ENCODE measurements at regions not wholly inside any gene's neighbourhood (a gene's known extent, or its start where the extent isn't known, plus 50 kb on each side); places are given as distances from the start of the nearest gene placed in this dataset.
A peak's percentile ranks its signal among the peaks of the same experiment; 100 is the strongest.

GRCh38 chrX:440636-441035 lies 53.9 kb upstream of the PPP2R3B start:
- Histone ChIP-seq H2BK120ac (replicated peaks; ENCODE audit: low read depth, low read length) (no peak overlapping the region), H3K18ac (ENCODE audit: extremely low read depth, low read length) (no peak overlapping the region), H3K14ac (ENCODE audit: insufficient read length) (no peak overlapping the region), H3K4me2 (ENCODE audit: insufficient read depth in 1 of 2, low read depth in 2 of 2, low read length in 2 of 2) (no peak overlapping the region), H3K27me3 (replicated peaks in 1 of 4; ENCODE audit: control insufficient read depth in 3 of 4, extremely low read depth in 1 of 4, insufficient read depth in 3 of 4, low read length in 3 of 4) (peaks cover 0 to 11% (median 3%) of the 10 kb centered on the region in 4 experiments; a peak in 3 of 7 replicates), H4K8ac (ENCODE audit: extremely low read depth, insufficient read depth, low read length) (no peak overlapping the region), H3K23ac (ENCODE audit: insufficient read length) (no peak overlapping the region), H2BK20ac (ENCODE audit: low read length) (peak overlapping the region; percentile 66; the same call in 1 of the 2 replicates), H3K23me2 (ENCODE audit: low read depth, low read length) (peaks cover 3% of the 10 kb centered on the region; the same call in 1 of the 2 replicates), H2AFZ (ENCODE audit: low read length) (no peak overlapping the region), H3K79me2 (ENCODE audit: control insufficient read depth in 1 of 2, insufficient read depth in 2 of 2, low read length in 2 of 2) (no peaks in the 10 kb centered on the region), H2BK5ac (ENCODE audit: low read depth, low read length) (no peak overlapping the region; the same call in 1 of the 2 replicates), H2AK5ac (ENCODE audit: low read depth, low read length) (no peak overlapping the region), H3K79me1 (ENCODE audit: low read depth, low read length) (no peaks in the 10 kb centered on the region), H3K4me1 (replicated peaks in 1 of 4; ENCODE audit: control insufficient read depth in 3 of 4, insufficient read depth in 4 of 4, low read length in 3 of 4) (peaks cover 0 to 8% (median 2%) of the 10 kb centered on the region in 4 experiments; a peak in 6 of 7 replicates), H3K4ac (replicated peaks; ENCODE audit: insufficient read length, low read depth, low read length) (peak overlapping the region; percentile 3), H3K36me3 (ENCODE audit: control insufficient read depth in 2 of 4, insufficient read depth in 4 of 4, low read length in 3 of 4) (no peaks in the 10 kb centered on the region; a peak in 1 of 8 replicates), H3K56ac (replicated peaks; ENCODE audit: insufficient read length, low read depth, low read length) (no peak overlapping the region), H3K9me3 (ENCODE audit: insufficient read depth in 2 of 2, low read depth in 1 of 2, low read length in 1 of 2) (no peaks in the 10 kb centered on the region; a peak in 1 of 4 replicates), H4K20me1 (replicated peaks in 1 of 2; ENCODE audit: control insufficient read depth in 1 of 2, insufficient read depth in 2 of 2, low read length in 2 of 2) (peaks cover 0 to 6% of the 10 kb centered on the region in 2 experiments), H3K27ac (ENCODE audit: low read depth, low read length) (no peak overlapping the region), H4K5ac (ENCODE audit: insufficient read length, low read depth, low read length) (no peak overlapping the region), H2BK12ac (ENCODE audit: low read depth, low read length) (peak overlapping the region; percentile 60; the same call in 1 of the 2 replicates), H2BK15ac (ENCODE audit: low read length) (peak overlapping the region; percentile 98; the same call in 1 of the 2 replicates), H4K91ac (replicated peaks; ENCODE audit: insufficient read length, low read length) (no peak overlapping the region), H3K4me3 (ENCODE audit: extremely low read depth in 1 of 4, insufficient read depth in 2 of 4, low read depth in 3 of 4, low read length in 4 of 4) (no peak overlapping the region), H3K9ac (replicated peaks in 1 of 4; ENCODE audit: extremely low read depth in 1 of 4, low read depth in 3 of 4, low read length in 3 of 4) (no peak overlapping the region)
- DNase-seq (ENCODE audit: low read depth in 1 of 2, low spot score in 2 of 2) (no peak), FAIRE-seq (no peak)
- ChIA-PET CTCF (ENCODE audit: partially characterized antibody) (no interaction called here), POLR2A (ENCODE audit: partially characterized antibody) (no interaction called here)
- TF ChIP-seq ATF3 (IDR thresholded peaks at IDR 0.05; ENCODE audit: insufficient read depth, low read depth, low read length) (no peak), SRF (IDR thresholded peaks at IDR 0.05; ENCODE audit: low read depth, low read length) (no peak), CTCF (IDR thresholded peaks at IDR 0.05; ENCODE audit: control extremely low read depth in 1 of 3, insufficient read depth in 1 of 3, low read depth in 1 of 3, low read length in 3 of 3) (no peak), POLR2A (IDR thresholded peaks at IDR 0.05; ENCODE audit: control extremely low read depth in 1 of 2, low read depth in 2 of 2, low read length in 2 of 2) (no peak), NRF1 (IDR thresholded peaks at IDR 0.05; ENCODE audit: low read depth, low read length) (no peak), HDAC2 (IDR thresholded peaks at IDR 0.05; ENCODE audit: borderline replicate concordance in 1 of 2, low read depth in 2 of 2, low read length in 2 of 2) (no peak)
- WGBS, 2 experiments (ENCODE audit: extremely low coverage in 1 of 2, insufficient coverage in 1 of 2, insufficient read length in 1 of 2, insufficient replicate concordance in 2 of 2, low coverage in 1 of 2, low lambda C conversion rate in 2 of 2, missing lambda C conversion rate in 1 of 2), result 95% methylated on average over 14 of the region's 14 CpGs; no CpG with 5 or more reads in 1 of the 2 experiments
